Trophoblast cell (in vitro differentiated cells and primary cell): ENCODE measurements at regions not wholly inside any gene's neighbourhood (a gene's known extent, or its start where the extent isn't known, plus 50 kb on each side); places are given as distances from the start of the nearest gene placed in this dataset.
"Not testable (repeated sequence)": the region's sequence is repeated elsewhere in the genome, so short reads cannot be mapped to it uniquely, and the experiment has no call there.

Experiments
- DNase-seq, 2 donors: peaks; one replicate each; pipeline ENCODE4 v3.0.0-alpha.2; 2016
- H2AFZ ChIP-seq: 2 replicates; pipeline ENCODE4 v1.6.1; 2013; ENCODE audit warnings: low read length, moderate library complexity, mild to moderate bottlenecking; ENCODE audit not compliant: insufficient read depth, poor library complexity
- H2AK5ac ChIP-seq: 2 replicates; pipeline ENCODE4 v1.6.1; 2013; ENCODE audit warnings: mild to moderate bottlenecking, low read length
- H2BK120ac ChIP-seq: 2 replicates; pipeline ENCODE4 v1.6.1; 2013; ENCODE audit warnings: low read length, mild to moderate bottlenecking, moderate library complexity; ENCODE audit not compliant: insufficient read depth, poor library complexity
- H2BK12ac ChIP-seq: 2 replicates; pipeline ENCODE4 v1.6.1; 2013; ENCODE audit warnings: mild to moderate bottlenecking, low read length, moderate library complexity
- H2BK5ac ChIP-seq: 2 replicates; pipeline ENCODE4 v1.6.1; 2013; ENCODE audit warnings: low read length, low read depth, moderate library complexity, mild to moderate bottlenecking; ENCODE audit not compliant: poor library complexity
- H3K14ac ChIP-seq: 2 replicates; pipeline ENCODE4 v1.6.1; 2013; ENCODE audit warnings: mild to moderate bottlenecking, low read length
- H3K18ac ChIP-seq: 2 replicates; pipeline ENCODE4 v1.6.1; 2013; ENCODE audit warnings: mild to moderate bottlenecking, low read length
- H3K23ac ChIP-seq: 2 replicates; pipeline ENCODE4 v1.6.1; 2013; ENCODE audit warnings: low read length
- H3K27ac ChIP-seq: 2 replicates; pipeline ENCODE4 v1.5.1; 2013; ENCODE audit warnings: low read depth, mild to moderate bottlenecking, inconsistent platforms, low read length, moderate library complexity
- H3K27me3 ChIP-seq: 2 replicates; pipeline ENCODE4 v1.6.1; 2013; ENCODE audit warnings: inconsistent platforms, mild to moderate bottlenecking, low read length, moderate library complexity; ENCODE audit not compliant: insufficient read depth
- H3K36me3 ChIP-seq, 2 experiments: 1 replicate in 1 of 2; 2 replicates in 1 of 2; pipeline ENCODE4 v1.6.1; 2013; ENCODE audit warnings: low read length in 2 of 2, mild to moderate bottlenecking in 2 of 2, moderate library complexity in 1 of 2; ENCODE audit not compliant: insufficient read depth in 2 of 2, control insufficient read depth in 1 of 2
- H3K4ac ChIP-seq: 2 replicates; pipeline ENCODE4 v1.6.1; 2013; ENCODE audit warnings: low read depth, mild to moderate bottlenecking, low read length, moderate library complexity
- H3K4me1 ChIP-seq, 2 experiments: 1 replicate in 1 of 2; 2 replicates in 1 of 2; pipeline ENCODE4 v1.6.1; 2013; ENCODE audit warnings: low read length in 2 of 2, mild to moderate bottlenecking in 2 of 2, moderate library complexity in 1 of 2; ENCODE audit not compliant: insufficient read depth in 2 of 2, control insufficient read depth in 1 of 2
- H3K4me2 ChIP-seq: 2 replicates; pipeline ENCODE4 v1.6.1; 2013; ENCODE audit warnings: inconsistent platforms, mild to moderate bottlenecking, low read length, moderate library complexity
- H3K4me3 ChIP-seq: 2 replicates; pipeline ENCODE4 v1.5.1; 2013; ENCODE audit warnings: mild to moderate bottlenecking, low read depth, low read length, inconsistent platforms
- H3K79me1 ChIP-seq: one replicate; pipeline ENCODE4 v1.6.1; 2013; ENCODE audit warnings: low read length
- H3K79me2 ChIP-seq: 2 replicates; pipeline ENCODE4 v1.6.1; 2013; ENCODE audit warnings: low read length, mild to moderate bottlenecking; ENCODE audit not compliant: control insufficient read depth, insufficient read depth, poor library complexity
- H3K9ac ChIP-seq: 2 replicates; pipeline ENCODE4 v1.6.1; 2013; ENCODE audit warnings: mild to moderate bottlenecking, low read length
- H3K9me3 ChIP-seq: 2 replicates; pipeline ENCODE4 v1.6.1; 2013; ENCODE audit warnings: low read depth, mild to moderate bottlenecking, control low read depth, inconsistent platforms, low read length; ENCODE audit not compliant: insufficient read depth
- H4K12ac ChIP-seq: 2 replicates; pipeline ENCODE4 v1.6.1; 2013; ENCODE audit warnings: low read depth, mild to moderate bottlenecking, low read length, moderate library complexity
- H4K8ac ChIP-seq: 2 replicates; pipeline ENCODE4 v1.6.1; 2013; ENCODE audit warnings: low read depth, mild to moderate bottlenecking, low read length, moderate library complexity
- H4K91ac ChIP-seq: one replicate; pipeline ENCODE4 v1.6.1; 2013; ENCODE audit warnings: low read depth, mild to moderate bottlenecking, low read length, moderate library complexity
- WGBS: extraction: QIAGEN DNeasy Blood & Tissue Kit; methylation state at CpG from one replicate; pipeline ENCODE4 v1.1.7; 2013; ENCODE audit warnings: missing lambda C conversion rate; ENCODE audit not compliant: insufficient read length, insufficient coverage; ENCODE audit errors: extremely low coverage; 5-methylcytosine and 5-hydroxymethylcytosine counted together

GRCh38 chr3:87101861-87102625 is 111.1 kb upstream of the VGLL3 start:
- H3K23ac ChIP-seq = no peak overlapping the region
- no peak overlapping the region for H3K18ac ChIP-seq
- H3K27me3 ChIP-seq = no peaks in the 10 kb centered on the region
- H3K4me2 ChIP-seq = no peak overlapping the region
- H2BK5ac ChIP-seq = no peak overlapping the region
- no peak overlapping the region for H3K14ac ChIP-seq
- H3K9me3 ChIP-seq = no peaks in the 10 kb centered on the region
- no peak overlapping the region for H2AK5ac ChIP-seq
- H3K4ac ChIP-seq = no peak overlapping the region
- no peak overlapping the region for H2BK12ac ChIP-seq
- H4K8ac ChIP-seq = no peak overlapping the region
- no peak overlapping the region for H3K4me3 ChIP-seq
- H2BK120ac ChIP-seq = no peak overlapping the region
- H3K27ac ChIP-seq = no peak overlapping the region
- DNase-seq = peak; percentile 57 to 85
- H3K9ac ChIP-seq = no peak overlapping the region
- H3K36me3 ChIP-seq = no peaks in the 10 kb centered on the region
- H2AFZ ChIP-seq = no peak overlapping the region
- no peak overlapping the region for H4K12ac ChIP-seq
- no peaks in the 10 kb centered on the region for H3K79me2 ChIP-seq
- no peaks in the 10 kb centered on the region for H3K79me1 ChIP-seq
- H3K4me1 ChIP-seq = no peaks in the 10 kb centered on the region
- no CpG with 5 or more reads among the region's 6 CpGs for WGBS
- H4K91ac ChIP-seq = no peak overlapping the region

- DNase-seq, H3K23ac ChIP-seq, H2BK120ac ChIP-seq, H3K4ac ChIP-seq, H3K14ac ChIP-seq, H2AFZ ChIP-seq, H3K36me3 ChIP-seq, H2BK12ac ChIP-seq, H2BK5ac ChIP-seq, H2AK5ac ChIP-seq, H3K4me1 ChIP-seq, H3K4me3 ChIP-seq, H3K27ac ChIP-seq, H4K8ac ChIP-seq, H3K4me2 ChIP-seq, H3K27me3 ChIP-seq, H3K79me2 ChIP-seq, H4K91ac ChIP-seq, H3K79me1 ChIP-seq, H3K9ac ChIP-seq, H3K18ac ChIP-seq, H4K12ac ChIP-seq, H3K9me3 ChIP-seq: not testable (repeated sequence)
- WGBS = no CpG with 5 or more reads among the region's 9 CpGs
Observed at GRCh38 chr3:87097733-87098132, 106.8 kb upstream of the VGLL3 start.

- no peaks in the 10 kb centered on the region for H3K79me1 ChIP-seq
Observed at GRCh38 chr3:87090631-87091030, 99.7 kb upstream of the VGLL3 start.

GRCh38 chr3:87088993-87089841 is 98.3 kb upstream of the VGLL3 start:
- no CpG with 5 or more reads among the region's 41 CpGs for WGBS
- Histone ChIP-seq H3K36me3 (no peaks in the 10 kb centered on the region), H2BK120ac (no peak overlapping the region), H3K9ac (no peak overlapping the region), H2AK5ac (no peak overlapping the region), H3K14ac (no peak overlapping the region), H4K12ac (no peak overlapping the region), H3K9me3 (no peaks in the 10 kb centered on the region), H2AFZ (no peak overlapping the region), H3K4me2 (no peak overlapping the region), H3K23ac (no peak overlapping the region), H3K4me1 (no peaks in the 10 kb centered on the region), H3K27me3 (no peaks in the 10 kb centered on the region), H3K79me1 (no peaks in the 10 kb centered on the region), H3K4ac (no peak overlapping the region), H3K18ac (no peak overlapping the region), H4K8ac (no peak overlapping the region), H3K79me2 (no peaks in the 10 kb centered on the region), H2BK12ac (no peak overlapping the region), H3K4me3 (no peak overlapping the region), H3K27ac (no peak overlapping the region), H2BK5ac (no peak overlapping the region), H4K91ac (no peak overlapping the region)
- DNase-seq = peak in 1 of 2 donors; percentile 8

More at GRCh38 chr3:87090631-87091030, 99.7 kb upstream of the VGLL3 start:
- Histone ChIP-seq H3K23ac (no peak overlapping the region), H4K91ac (no peak overlapping the region), H3K36me3 (no peaks in the 10 kb centered on the region), H4K8ac (no peak overlapping the region), H2AFZ (no peak overlapping the region), H3K9me3 (no peaks in the 10 kb centered on the region), H3K4me1 (no peaks in the 10 kb centered on the region), H2AK5ac (no peak overlapping the region), H3K14ac (no peak overlapping the region), H2BK5ac (no peak overlapping the region), H3K27ac (no peak overlapping the region), H3K9ac (no peak overlapping the region), H3K79me2 (no peaks in the 10 kb centered on the region), H3K27me3 (no peaks in the 10 kb centered on the region), H3K4me3 (no peak overlapping the region), H3K4me2 (no peak overlapping the region), H3K4ac (no peak overlapping the region), H4K12ac (no peak overlapping the region), H2BK120ac (no peak overlapping the region), H3K18ac (no peak overlapping the region), H2BK12ac (no peak overlapping the region)
- DNase-seq = no peak
